ENCODE measurements at regions not wholly inside any gene's neighbourhood (a gene's known extent, or its start where the extent isn't known, plus 50 kb on each side); places are given as distances from the start of the nearest gene placed in this dataset.

GRCh38 chr18:73924836-73925235 lies 222.8 kb downstream of the FBXO15 start:
- Mint-ChIP-seq H3K9me3 (ENCODE audit: low read depth) (no peaks in the 10 kb centered on the region), H3K36me3 (ENCODE audit: insufficient read depth) (no peaks in the 10 kb centered on the region), H3K4me1 (ENCODE audit: low read depth) (no peaks in the 10 kb centered on the region), H3K27ac (no peak overlapping the region), H3K27me3 (no peaks in the 10 kb centered on the region), H3K4me3 (ENCODE audit: low read depth) (no peak overlapping the region)
- TF ChIP-seq, protein P1, sequence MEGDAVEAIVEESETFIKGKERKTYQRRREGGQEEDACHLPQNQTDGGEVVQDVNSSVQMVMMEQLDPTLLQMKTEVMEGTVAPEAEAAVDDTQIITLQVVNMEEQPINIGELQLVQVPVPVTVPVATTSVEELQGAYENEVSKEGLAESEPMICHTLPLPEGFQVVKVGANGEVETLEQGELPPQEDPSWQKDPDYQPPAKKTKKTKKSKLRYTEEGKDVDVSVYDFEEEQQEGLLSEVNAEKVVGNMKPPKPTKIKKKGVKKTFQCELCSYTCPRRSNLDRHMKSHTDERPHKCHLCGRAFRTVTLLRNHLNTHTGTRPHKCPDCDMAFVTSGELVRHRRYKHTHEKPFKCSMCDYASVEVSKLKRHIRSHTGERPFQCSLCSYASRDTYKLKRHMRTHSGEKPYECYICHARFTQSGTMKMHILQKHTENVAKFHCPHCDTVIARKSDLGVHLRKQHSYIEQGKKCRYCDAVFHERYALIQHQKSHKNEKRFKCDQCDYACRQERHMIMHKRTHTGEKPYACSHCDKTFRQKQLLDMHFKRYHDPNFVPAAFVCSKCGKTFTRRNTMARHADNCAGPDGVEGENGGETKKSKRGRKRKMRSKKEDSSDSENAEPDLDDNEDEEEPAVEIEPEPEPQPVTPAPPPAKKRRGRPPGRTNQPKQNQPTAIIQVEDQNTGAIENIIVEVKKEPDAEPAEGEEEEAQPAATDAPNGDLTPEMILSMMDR (IDR thresholded peaks at IDR 0.05; ENCODE audit: unreplicated experiment): no peak
- DNase-seq (ENCODE audit: low spot score, unreplicated experiment): no peak

GRCh38 chr18:73924307-73924706 lies 223.3 kb downstream of the FBXO15 start:
- no peaks in the 10 kb centered on the region for H3K27me3 Mint-ChIP-seq
- no peak for DNase-seq (ENCODE audit: low spot score, unreplicated experiment)
- H3K4me3 Mint-ChIP-seq (ENCODE audit: low read depth): no peak overlapping the region
- no peaks in the 10 kb centered on the region for H3K4me1 Mint-ChIP-seq (ENCODE audit: low read depth)
- H3K27ac Mint-ChIP-seq: no peak overlapping the region
- TF ChIP-seq, protein P1 (IDR thresholded peaks at IDR 0.05; ENCODE audit: unreplicated experiment): no peak
- H3K9me3 Mint-ChIP-seq (ENCODE audit: low read depth): no peaks in the 10 kb centered on the region
- no peaks in the 10 kb centered on the region for H3K36me3 Mint-ChIP-seq (ENCODE audit: insufficient read depth)

DNA sequence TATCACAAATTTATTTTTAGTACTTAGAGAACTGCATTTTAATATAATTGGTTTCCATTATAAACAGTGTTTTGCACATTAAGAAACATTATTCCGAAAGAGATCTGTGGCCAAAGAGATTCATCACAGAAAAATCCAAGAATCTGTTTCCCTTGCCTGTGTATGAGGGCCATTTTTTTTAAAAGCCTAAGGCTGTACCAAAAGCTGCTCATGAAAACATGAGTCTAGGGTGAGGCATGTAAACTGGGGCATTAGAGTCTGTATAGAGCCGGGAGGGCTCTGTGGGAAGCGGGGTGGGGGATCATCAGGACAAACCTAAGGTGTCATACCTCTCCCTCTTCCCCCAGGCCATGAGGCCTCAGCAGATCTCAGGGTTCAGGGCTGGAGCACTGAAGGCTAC lies 223.8 kb downstream of the FBXO15 start:
- TF ChIP-seq, protein P1 (IDR thresholded peaks at IDR 0.05; ENCODE audit: unreplicated experiment): no peak
- H3K4me3 Mint-ChIP-seq (ENCODE audit: low read depth): no peak overlapping the region
- H3K27me3 Mint-ChIP-seq: no peaks in the 10 kb centered on the region
- no peaks in the 10 kb centered on the region for H3K9me3 Mint-ChIP-seq (ENCODE audit: low read depth)
- H3K36me3 Mint-ChIP-seq (ENCODE audit: insufficient read depth): no peaks in the 10 kb centered on the region
- DNase-seq (ENCODE audit: low spot score, unreplicated experiment): no peak
- H3K4me1 Mint-ChIP-seq (ENCODE audit: low read depth): no peaks in the 10 kb centered on the region
- no peak overlapping the region for H3K27ac Mint-ChIP-seq

- no peaks in the 10 kb centered on the region for H3K27me3 Mint-ChIP-seq
- H3K4me1 Mint-ChIP-seq (ENCODE audit: low read depth): no peaks in the 10 kb centered on the region
- H3K27ac Mint-ChIP-seq: no peak overlapping the region
- TF ChIP-seq, protein P1 (IDR thresholded peaks at IDR 0.05; ENCODE audit: unreplicated experiment): no peak
- no peaks in the 10 kb centered on the region for H3K9me3 Mint-ChIP-seq (ENCODE audit: low read depth)
- H3K36me3 Mint-ChIP-seq (ENCODE audit: insufficient read depth): no peaks in the 10 kb centered on the region
- no peak overlapping the region for H3K4me3 Mint-ChIP-seq (ENCODE audit: low read depth)
- DNase-seq (ENCODE audit: low spot score, unreplicated experiment): no peak
Observed at GRCh38 chr18:73920033-73920432, 227.6 kb downstream of the FBXO15 start.

- TF ChIP-seq, protein P1 (IDR thresholded peaks at IDR 0.05; ENCODE audit: unreplicated experiment): no peak
- Mint-ChIP-seq H3K4me3 (ENCODE audit: low read depth) (no peak overlapping the region), H3K4me1 (ENCODE audit: low read depth) (no peaks in the 10 kb centered on the region), H3K36me3 (ENCODE audit: insufficient read depth) (no peaks in the 10 kb centered on the region), H3K9me3 (ENCODE audit: low read depth) (no peaks in the 10 kb centered on the region), H3K27me3 (no peaks in the 10 kb centered on the region), H3K27ac (no peak overlapping the region)
- no peak for DNase-seq (ENCODE audit: low spot score, unreplicated experiment)
Observed at GRCh38 chr18:73918816-73919215, 228.8 kb downstream of the FBXO15 start.

Measured in progenitor cell of endocrine pancreas (in vitro differentiated cells).